ENCODE measurements at regions not wholly inside any gene's neighbourhood (a gene's known extent, or its start where the extent isn't known, plus 50 kb on each side); places are given as distances from the start of the nearest gene placed in this dataset.
"Not testable (repeated sequence)": the region's sequence is repeated elsewhere in the genome, so short reads cannot be mapped to it uniquely, and the experiment has no call there.

- DNase-seq (ENCODE audit: low read depth) = no peak
- H3K4me3 ChIP-seq (ENCODE audit: low read depth, low read length) = no peak overlapping the region
- TF ChIP-seq CTCF (IDR thresholded peaks at IDR 0.05; ENCODE audit: control insufficient read depth, extremely low read depth, insufficient read depth) = no peak
Measured at GRCh38 chr2:121153516-121153915, 131.5 kb downstream of the TFCP2L1 start.

- no peak overlapping the region for H3K4me3 ChIP-seq (ENCODE audit: low read depth, low read length)
- TF ChIP-seq CTCF (IDR thresholded peaks at IDR 0.05; ENCODE audit: control insufficient read depth, extremely low read depth, insufficient read depth) = no peak
- DNase-seq (ENCODE audit: low read depth) = no peak
Measured at GRCh38 chr2:121155502-121156056, 129.4 kb downstream of the TFCP2L1 start.

GRCh38 chr2:121157481-121157880, 127.5 kb downstream of the TFCP2L1 start:
- H3K4me3 ChIP-seq (ENCODE audit: low read depth, low read length); DNase-seq (ENCODE audit: low read depth): not testable (repeated sequence)

- DNase-seq (ENCODE audit: low read depth) = no peak
- no peak overlapping the region for H3K4me3 ChIP-seq (ENCODE audit: low read depth, low read length)
- TF ChIP-seq CTCF (IDR thresholded peaks at IDR 0.05; ENCODE audit: control insufficient read depth, extremely low read depth, insufficient read depth) = no peak
Measured at GRCh38 chr2:121159291-121160071, 125.5 kb downstream of the TFCP2L1 start.

GRCh38 chr2:121160366-121160765, 124.6 kb downstream of the TFCP2L1 start:
- no peak for TF ChIP-seq CTCF (IDR thresholded peaks at IDR 0.05; ENCODE audit: control insufficient read depth, extremely low read depth, insufficient read depth)
- DNase-seq (ENCODE audit: low read depth) = no peak
- H3K4me3 ChIP-seq (ENCODE audit: low read depth, low read length) = no peak overlapping the region

- no peak overlapping the region for H3K4me3 ChIP-seq (ENCODE audit: low read depth, low read length)
- TF ChIP-seq CTCF (IDR thresholded peaks at IDR 0.05; ENCODE audit: control insufficient read depth, extremely low read depth, insufficient read depth) = no peak
- no peak for DNase-seq (ENCODE audit: low read depth)
Measured at GRCh38 chr2:121161272-121161671, 123.7 kb downstream of the TFCP2L1 start.

- no peak for DNase-seq (ENCODE audit: low read depth)
- H3K4me3 ChIP-seq (ENCODE audit: low read depth, low read length) = no peak overlapping the region
- no peak for TF ChIP-seq CTCF (IDR thresholded peaks at IDR 0.05; ENCODE audit: control insufficient read depth, extremely low read depth, insufficient read depth)
Measured at GRCh38 chr2:121162893-121163292, 122.1 kb downstream of the TFCP2L1 start.

All from LNCaP clone FGC (cell line).